GM12892 (cell line): ENCODE measurements at regions not wholly inside any gene's neighbourhood (a gene's known extent, or its start where the extent isn't known, plus 50 kb on each side); places are given as distances from the start of the nearest gene placed in this dataset.

Experiments
- POLR2A ChIP-seq: IDR thresholded peaks from 2 replicates; pipeline ENCODE4 v1.6.1; 2011; ENCODE audit warnings: low read depth, low read length, control low read depth
- POLR2AphosphoS5 ChIP-seq: IDR thresholded peaks from 2 replicates; pipeline ENCODE4 v1.6.1; 2011; ENCODE audit warnings: low read depth, low read length, control low read depth

DNA sequence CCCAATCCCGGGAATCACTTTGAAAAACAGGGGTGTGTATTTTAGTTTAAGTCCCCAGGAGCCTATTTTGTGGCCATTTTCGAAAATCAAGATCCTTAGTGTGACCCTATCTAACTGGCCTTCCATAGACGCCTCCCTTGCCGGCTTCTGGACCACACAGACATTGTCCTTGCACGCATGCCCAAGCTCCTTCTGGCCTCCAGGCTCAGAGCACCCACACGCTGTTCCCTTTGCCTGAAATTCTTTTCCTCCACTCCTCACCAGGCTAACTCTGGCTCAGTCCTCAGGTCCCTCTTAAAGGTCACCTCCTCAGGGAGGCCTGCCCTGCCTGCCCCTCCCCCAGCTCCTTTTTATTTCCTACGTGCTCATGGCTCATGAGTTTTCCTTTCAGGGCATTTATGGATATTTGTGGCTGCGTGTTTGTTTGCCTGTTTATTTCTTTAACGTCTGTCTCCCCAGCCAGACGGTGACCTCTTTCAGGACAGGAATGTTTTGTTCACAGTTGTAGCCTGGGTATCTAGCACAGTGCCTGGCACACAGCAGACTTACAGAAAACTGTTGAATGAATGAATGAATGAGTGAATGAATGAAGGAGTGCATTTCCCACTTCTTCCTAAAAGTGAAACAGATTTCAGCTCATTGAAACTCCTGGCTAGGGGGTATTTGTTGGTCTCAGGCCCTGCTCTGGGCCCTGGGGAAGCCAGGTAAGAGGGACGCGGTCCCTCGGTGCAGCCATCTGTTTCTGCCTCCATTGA lies 79.1 kb upstream of the IER5L start:
- TF ChIP-seq POLR2AphosphoS5 (no peak), POLR2A (no peak)
